SU-DHL-6 (cell line): ENCODE measurements at regions not wholly inside any gene's neighbourhood (a gene's known extent, or its start where the extent isn't known, plus 50 kb on each side); places are given as distances from the start of the nearest gene placed in this dataset.

Experiments used
- EZH2phosphoT487 ChIP-seq: fragments of 200-600 bp; sonication (generic), shearing (Covaris generic); conservative IDR thresholded peaks from 2 replicates; pipeline ENCODE4 v1.6.1; 2018; ENCODE audit warnings: mild to moderate bottlenecking, antibody characterized with exemption, low read length, moderate library complexity, mixed read lengths
- TF ChIP-seq, protein P1 (sequence below): fragments of 200-600 bp; sonication (generic); IDR thresholded peaks from one replicate; pipeline ENCODE4 v1.5.1; 2017; ENCODE audit warnings: antibody characterized with exemption, mild to moderate bottlenecking, low read length, moderate library complexity; ENCODE audit not compliant: insufficient read depth, poor library complexity, severe bottlenecking

DNA sequence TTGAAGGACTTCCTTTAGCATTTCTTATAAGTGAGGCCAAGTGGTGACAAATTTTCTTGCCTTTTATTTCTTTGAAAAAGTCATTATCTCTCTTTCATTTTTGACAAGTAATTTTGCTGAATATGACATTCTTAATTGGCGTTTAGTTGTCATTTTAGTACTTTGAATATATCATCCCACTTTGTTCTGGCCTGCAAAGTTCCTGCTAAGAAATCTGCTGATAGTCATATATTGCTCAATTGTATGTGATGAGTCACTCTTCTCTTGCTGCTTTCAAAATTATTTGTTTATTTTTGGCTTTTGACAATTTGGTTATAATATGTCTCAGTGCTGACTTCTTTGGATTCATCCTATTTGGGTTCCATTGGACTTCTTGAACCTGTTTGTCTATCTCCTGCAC, 312.6 kb downstream of the DUSP10 start:
- TF ChIP-seq, protein P1, sequence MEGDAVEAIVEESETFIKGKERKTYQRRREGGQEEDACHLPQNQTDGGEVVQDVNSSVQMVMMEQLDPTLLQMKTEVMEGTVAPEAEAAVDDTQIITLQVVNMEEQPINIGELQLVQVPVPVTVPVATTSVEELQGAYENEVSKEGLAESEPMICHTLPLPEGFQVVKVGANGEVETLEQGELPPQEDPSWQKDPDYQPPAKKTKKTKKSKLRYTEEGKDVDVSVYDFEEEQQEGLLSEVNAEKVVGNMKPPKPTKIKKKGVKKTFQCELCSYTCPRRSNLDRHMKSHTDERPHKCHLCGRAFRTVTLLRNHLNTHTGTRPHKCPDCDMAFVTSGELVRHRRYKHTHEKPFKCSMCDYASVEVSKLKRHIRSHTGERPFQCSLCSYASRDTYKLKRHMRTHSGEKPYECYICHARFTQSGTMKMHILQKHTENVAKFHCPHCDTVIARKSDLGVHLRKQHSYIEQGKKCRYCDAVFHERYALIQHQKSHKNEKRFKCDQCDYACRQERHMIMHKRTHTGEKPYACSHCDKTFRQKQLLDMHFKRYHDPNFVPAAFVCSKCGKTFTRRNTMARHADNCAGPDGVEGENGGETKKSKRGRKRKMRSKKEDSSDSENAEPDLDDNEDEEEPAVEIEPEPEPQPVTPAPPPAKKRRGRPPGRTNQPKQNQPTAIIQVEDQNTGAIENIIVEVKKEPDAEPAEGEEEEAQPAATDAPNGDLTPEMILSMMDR: no peak
- TF ChIP-seq EZH2phosphoT487: no peak
